CD4-positive, alpha-beta T cell treated with Interferon gamma for 1 hour (primary cell): ENCODE measurements at regions not wholly inside any gene's neighbourhood (a gene's known extent, or its start where the extent isn't known, plus 50 kb on each side); places are given as distances from the start of the nearest gene placed in this dataset.
"Not testable (repeated sequence)": the region's sequence is repeated elsewhere in the genome, so short reads cannot be mapped to it uniquely, and the experiment has no call there.

Experiments used
- DNase-seq: peaks from one replicate; pipeline ENCODE4 v3.0.0-alpha.2; 2020

DNA sequence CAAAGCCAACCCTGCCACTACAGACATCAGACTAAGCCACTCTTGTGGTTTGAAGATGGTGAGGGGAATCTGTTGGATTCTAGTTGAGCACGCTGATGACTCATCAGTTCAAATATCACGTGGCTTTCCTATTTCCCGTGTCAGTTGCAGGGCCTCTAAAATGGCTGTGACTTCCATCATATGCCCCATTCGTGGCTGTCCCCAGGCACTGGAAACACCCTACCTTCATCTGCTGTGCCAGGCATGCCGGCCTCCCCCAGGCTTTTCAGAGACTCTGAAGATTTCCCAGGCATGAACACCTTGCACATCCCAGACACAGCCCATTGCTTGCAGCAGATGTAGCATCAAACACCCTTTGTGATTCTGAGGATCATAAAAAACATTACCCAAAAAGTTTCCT is 659.9 kb downstream of the UQCRFS1 start:
- DNase-seq: no peak

DNA sequence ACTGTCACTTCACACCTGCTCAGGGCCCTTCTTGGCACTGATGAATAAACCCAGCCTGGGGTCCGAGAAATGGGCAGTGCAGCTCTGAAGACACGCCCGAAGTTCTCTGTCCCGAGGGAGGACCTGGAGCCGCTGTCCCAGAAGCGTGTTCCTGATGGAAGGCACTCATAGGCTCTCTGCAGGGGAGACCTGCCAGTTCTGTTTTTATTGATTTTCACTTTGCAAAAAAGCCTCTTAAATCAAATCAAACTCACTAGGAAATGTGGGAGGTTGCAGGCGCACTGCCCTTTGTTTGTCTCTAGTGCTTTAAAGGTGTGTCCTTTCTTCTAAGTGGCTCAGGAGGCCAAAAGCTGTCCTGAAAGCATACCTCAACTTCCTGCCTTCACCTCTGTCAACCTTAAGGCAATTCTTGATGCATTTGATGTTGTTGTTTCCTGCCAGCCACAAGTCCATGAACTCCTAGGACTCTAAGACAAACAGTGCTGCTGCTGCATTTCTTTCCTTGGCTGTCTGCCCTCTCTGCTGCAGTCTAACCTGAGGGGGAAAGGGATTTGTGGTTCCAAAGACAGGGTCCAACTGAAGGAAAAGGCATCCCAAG is 663.2 kb downstream of the UQCRFS1 start:
- DNase-seq: no peak

DNA sequence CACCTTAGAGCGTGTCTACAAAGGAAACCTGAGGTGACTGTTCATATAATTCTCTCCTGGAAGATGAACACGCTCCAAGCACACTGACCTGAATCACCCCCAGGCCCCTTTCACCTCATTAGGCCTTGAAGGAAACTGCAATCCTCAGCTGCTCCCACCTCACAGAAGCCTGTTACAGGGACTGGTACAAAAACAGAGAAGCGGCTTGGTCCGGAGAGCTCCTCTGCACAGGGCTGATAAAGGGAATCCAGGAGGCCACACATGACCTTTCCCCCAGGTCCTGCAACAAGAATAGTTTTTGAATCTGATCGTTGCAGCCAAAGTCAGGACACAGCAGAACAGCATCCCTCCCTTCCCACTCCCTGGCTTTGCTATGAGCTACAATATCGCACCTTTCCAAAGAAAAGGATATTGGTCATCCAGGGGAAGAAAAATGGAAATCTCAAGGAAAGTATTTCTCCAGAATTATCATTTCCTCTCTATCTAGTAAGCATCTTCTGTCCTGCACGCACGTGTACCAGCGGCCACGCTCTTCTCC is 666.7 kb downstream of the UQCRFS1 start:
- no peak for DNase-seq

DNA sequence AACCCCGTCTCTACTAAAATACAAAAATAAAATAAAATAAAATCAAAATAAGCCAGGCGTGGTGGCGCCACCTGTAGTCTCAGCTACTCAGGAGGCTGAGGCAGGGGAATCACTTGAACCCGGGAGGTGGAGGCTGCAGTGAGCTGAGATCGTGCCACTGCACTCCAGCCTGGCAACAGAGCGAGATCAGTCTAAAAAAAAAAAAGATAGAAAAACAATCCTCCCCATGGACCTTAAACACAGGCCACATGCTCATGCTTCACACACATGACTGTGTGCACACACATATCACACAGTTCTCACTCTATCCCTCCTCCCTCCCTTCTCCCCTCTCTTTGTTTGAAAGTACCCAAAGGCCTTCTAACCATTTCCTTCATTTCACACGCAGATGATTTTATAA is 667.6 kb downstream of the UQCRFS1 start:
- not testable (repeated sequence) for DNase-seq

DNA sequence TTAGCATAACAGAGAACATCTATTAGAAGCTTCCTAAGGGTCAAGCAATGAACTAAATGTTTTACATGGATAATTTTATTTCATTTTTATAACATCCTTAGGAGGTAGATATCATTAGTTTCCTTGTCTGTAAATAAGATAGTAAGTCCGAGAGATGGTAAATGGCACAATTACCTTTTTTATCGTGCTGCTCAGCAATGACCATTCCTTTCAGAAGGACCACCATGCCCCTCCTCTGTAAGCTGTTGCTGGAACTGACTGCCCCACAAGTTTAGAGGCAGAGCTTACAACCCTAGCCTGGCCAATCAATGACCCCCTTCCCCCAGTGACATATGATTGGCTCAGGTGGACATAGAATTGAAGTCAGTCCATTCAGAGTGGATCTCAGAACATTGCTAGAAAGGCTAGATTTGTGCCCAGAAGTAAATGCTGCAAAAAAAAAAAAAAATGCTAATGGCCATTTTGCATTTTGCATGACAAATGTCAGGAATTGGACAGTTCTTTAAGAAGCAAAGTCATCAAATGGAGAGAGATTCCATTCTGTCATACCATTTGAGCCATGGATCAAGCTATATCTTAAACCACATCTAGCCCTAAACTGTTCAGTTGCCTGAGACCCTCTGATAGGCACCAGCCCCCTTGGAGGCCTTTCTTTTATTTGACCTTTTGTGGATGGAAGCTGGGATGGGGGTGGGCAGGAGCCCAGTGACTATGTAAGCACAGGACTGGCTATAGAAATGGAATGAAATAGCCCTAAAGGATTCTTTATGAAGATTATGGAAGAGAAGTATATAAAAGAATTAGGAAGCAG is 668.3 kb downstream of the UQCRFS1 start:
- no peak for DNase-seq

DNA sequence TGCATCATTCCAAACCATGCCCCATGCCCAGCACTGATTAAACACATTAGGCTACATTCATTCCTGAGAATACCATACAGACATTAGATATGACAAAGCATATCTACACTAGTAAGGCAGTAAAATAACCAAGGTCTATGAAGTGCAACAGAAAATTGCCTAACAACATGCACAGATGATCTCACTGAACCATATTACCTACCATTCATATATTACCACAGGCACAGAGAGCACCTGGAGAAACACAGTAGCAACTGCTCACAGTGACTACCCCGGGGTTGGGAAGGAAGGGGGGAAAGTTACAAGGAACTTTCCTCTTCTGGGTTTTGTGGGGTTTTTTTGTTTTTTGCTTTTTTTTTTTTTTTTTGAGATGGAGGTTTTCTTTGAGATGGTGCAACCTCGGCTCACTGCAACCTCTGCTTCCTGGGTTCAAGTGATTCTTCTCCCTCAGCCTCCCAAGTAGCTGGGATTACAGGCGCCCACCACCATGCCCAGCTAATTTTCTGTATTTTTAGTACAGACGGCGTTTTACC is 669.6 kb downstream of the UQCRFS1 start:
- DNase-seq: no peak

DNA sequence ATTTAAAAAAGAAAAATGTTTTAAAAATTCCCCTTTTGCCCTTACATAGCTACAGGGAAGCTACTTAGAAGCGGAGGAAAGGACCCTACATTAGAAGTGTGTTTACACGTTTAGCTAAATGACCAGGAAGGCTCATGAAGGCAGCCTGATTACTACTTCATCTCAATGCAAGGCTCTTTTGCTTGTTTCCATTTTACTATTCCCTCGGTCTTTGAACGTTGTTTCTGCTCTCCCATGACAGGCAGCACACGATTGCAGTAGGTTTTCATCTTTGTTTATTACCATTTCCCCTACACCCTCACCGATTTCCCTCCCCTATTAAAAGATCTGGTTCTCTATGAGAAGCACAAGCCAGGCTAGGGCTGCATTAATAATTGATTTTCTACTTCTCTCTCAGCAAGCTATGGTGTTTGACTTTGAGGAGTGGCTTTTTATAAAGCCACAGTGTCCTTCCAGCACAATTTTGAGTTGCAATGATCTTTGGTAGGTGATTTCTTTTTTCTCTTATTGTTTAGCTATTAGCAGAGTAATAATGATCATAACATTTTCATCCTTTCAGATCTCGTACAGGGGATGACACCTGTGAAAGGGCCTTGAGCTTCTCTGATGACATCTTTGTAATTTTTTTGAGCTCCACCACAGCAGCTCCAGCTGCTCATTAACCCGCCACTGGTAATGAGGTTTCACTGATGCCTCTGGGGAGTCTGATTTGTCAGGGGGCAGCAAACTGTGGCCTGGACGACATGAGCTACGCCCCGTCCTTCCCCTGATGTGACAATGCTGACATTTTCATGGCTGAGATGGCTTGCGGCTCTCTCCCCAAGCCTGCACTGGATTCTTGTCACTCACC is 670.3 kb downstream of the UQCRFS1 start:
- DNase-seq: no peak

DNA sequence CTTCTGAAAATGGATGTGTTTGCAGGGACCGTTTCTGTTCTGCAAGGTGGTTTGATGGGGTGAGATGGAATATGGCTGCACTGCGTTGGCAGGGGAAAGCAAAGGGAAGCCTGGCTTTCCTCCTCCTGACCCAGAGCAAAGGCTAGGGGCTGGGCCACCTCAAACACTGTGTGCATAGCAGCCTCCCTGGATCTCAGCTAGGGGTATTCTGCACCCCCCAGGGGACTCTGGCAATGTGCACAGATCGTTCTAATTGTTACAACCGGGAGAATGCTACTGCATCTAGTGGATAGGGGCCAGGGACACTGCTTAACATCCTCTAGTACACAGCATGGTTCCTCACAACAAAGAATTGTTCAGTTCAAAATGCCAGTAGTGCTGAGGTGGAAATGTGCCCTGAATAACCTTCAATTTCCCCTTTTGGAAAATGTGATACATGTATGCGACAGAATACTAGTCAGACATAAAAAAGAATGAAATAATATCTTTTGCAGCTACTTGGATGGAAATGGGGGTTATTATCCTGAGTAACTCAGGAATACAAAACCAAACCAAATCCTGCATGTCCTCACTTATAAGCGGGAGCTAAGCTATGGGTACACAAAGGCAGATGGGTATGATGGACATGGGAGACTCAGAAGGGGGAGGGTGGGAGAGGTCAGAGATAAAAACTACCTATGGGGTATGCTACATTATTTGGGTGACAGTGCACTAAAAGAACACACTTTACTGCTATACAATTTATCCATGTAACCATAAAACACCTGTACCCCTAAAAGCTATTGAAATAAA is 671.2 kb downstream of the UQCRFS1 start:
- no peak for DNase-seq

DNA sequence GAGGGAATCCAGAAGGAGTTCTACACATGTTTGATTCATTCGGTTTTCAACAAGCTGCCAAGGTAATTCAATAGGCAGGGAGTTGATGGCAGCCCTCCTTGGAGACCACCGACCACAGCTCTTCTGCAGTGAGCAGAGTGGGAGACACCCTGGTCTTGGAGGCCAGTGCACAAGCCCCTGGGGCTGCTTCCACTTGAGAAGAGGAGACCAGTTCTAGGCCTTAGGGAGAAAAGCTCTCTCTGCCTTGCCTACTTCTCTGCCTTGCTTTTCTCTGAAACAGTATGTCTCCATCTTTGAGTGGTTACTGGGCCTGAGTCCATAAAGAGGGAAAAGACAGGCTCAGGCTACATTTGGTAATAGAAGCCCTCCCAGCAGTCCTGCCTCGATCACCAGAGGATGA is 671.9 kb downstream of the UQCRFS1 start:
- DNase-seq: no peak

DNA sequence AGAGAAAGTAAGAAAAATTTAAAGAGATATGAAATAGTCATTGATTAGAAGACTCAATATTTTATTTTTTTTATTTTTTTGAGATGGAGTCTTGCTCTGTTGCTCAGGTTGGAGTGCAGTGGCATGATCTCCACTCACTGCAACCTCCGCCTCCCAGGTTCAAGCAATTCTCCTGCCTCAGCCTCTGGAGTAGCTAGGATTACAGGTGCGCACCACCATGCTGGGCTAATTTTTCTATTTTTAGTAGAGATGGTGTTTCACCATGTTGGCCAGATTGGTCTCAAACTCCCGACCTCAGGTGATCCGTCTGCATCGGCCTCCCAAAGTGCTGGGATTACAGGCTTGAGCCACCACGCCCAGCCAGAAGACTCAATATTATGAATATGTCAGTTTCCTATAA is 672.6 kb downstream of the UQCRFS1 start:
- DNase-seq: not testable (repeated sequence)

DNA sequence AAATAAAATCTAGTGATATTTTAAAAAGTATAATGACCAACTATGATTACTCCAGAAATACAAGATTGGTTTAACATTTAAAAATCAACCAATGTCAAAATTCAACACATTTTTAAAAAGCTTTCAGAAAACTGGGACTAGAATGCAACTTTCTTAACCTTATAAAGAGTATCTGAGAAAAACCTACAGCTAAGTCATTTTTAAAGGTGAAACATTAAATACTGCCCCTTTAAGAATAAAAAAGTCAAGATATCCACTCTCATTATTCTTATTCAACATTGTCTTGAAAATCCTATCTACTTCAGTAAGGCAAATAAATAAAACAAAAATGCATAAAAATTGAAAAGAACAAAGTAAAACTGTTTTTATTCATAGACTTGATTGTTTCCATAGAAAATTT is 673.2 kb downstream of the UQCRFS1 start:
- DNase-seq: no peak

DNA sequence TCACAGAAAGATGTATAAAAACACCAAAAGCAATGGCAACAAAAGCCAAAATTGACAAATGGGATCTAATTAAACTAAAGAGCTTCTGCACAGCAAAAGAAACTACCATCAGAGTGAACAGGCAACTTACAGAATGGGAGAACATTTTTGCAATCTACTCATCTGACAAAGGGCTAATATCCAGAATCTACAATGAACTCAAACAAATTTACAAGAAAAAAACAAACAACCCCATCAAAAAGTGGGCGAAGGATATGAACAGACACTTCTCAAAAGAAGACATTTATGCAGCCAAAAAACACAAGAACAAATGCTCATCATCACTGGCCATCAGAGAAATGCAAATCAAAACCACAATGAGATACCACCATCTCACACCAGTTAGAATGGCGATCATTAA is 674.4 kb downstream of the UQCRFS1 start:
- DNase-seq: not testable (repeated sequence)

DNA sequence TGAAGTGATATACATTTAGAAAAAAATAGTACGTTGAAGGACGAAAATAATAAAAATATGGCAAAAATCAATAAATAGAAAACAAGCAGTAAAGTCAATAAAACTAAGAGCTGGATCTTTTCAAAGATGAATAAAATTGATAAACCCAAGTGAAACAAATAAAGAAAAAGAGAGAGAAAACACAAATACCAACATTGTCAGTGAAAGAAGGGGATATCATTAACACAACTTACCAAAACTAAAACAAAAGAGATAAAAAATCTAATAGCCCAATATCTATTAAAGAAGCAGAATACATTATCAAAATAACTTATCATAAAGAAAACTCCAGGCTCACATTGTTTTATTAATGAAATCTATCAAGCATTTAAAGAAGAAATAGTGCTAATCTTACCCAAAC is 675.1 kb downstream of the UQCRFS1 start:
- DNase-seq: no peak

DNA sequence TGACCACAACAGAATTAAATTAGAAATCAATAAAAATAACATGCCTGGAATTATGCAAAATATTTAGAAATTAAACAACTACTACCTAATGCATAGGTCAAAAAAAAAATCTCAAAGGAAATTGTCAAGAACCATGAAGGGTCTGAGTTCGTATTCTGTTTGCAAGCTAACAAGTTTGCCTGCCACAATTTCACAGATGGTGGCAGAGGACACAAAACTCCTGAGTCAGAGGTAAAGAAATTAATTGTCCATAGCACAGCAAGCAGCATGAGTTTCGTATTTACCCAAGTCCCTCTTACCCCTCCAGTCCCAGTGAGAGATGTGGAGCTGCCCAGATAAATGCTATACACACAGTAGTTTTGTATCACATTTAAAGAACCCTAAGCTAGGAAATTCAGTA is 675.9 kb downstream of the UQCRFS1 start:
- DNase-seq: no peak

DNA sequence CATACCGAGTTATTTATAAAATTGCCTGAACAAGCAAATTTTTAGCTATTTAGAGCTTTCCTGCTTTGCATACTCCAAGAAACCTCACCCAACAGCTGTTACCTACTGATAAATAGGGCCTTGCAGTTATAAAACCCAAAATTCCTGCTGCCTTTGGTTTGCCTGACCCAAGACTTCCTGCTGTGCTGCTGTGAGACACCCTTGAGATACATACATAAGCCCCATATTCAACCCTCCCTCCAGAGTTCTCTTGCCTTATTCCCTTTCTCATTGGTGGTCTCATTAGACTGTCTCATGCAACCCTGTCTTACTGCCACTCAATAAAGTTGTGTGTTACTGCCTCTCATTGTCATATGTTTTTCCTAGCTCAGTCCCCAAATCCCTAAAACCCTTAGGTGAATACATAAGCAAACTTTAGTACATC is 677.6 kb downstream of the UQCRFS1 start:
- DNase-seq: no peak

DNA sequence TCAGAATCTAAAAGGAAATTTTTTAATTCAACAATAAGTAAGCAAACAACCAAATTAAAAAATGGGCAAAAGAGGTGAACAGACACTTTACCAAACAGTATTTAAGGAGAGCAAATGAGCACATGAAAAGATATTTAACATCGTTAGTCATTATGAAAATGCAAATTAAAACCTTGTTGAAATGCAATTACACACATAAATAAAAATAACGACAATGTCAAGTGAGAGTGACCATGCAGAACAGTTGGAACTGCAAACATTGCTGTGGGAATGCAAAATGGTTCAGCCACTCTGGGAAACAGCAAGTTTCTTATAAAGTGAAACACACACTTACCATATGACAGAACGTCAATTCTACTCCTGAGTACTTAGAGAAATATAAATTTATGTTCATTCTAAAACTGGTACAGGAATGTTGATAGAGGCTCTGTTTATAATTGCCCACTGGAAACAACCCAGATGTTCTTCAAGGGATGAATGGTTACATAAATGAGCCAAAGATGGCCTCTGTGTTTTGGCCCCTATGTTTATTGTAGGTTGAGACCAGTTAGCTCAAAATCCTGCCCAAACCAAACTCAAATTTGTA is 678.1 kb downstream of the UQCRFS1 start:
- no peak for DNase-seq

DNA sequence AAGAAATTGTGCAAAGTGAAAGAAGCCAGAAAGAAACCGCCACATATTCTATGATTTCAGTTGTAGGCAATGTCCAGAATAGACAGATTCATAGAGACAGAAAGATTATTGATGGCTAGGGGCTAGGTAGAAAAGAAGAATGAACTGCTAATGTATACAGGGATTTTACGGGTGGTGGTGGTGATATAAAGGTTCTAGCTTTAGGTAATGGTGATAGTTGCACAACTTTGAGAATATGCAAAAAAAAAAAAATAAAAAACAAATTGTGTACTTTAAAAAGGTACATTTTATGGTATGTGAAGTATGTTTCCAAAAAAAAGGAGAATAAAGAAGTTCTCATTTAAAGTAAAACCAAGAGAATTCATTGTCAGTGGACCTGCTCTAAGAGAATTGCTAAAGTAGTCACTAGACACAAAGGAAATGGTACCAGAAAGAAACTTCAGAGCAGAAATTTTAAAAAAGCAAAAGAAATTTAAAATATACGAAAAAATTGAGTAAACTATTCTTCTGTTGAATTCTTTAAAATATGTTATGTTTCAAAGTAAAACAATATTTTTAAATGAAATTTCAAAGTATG is 680.1 kb downstream of the UQCRFS1 start:
- no peak for DNase-seq

DNA sequence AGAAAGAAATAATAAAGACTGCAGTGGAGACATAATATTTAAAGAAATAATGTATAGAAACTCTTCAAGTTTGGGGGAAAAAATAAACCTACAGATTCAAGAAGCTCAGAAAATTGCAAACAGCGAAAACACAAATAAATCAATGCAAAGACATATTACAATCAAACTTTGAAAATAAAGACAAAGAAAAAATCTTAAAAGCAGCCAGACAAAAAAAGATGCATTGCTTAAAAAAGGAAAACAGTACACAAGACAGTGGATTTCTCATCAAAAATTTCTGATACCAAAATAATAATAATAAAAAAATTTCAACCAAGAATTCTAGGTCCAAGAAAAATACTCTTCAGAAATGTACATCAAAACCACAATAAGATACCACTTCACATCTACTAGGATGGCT is 681.0 kb downstream of the UQCRFS1 start:
- no peak for DNase-seq

DNA sequence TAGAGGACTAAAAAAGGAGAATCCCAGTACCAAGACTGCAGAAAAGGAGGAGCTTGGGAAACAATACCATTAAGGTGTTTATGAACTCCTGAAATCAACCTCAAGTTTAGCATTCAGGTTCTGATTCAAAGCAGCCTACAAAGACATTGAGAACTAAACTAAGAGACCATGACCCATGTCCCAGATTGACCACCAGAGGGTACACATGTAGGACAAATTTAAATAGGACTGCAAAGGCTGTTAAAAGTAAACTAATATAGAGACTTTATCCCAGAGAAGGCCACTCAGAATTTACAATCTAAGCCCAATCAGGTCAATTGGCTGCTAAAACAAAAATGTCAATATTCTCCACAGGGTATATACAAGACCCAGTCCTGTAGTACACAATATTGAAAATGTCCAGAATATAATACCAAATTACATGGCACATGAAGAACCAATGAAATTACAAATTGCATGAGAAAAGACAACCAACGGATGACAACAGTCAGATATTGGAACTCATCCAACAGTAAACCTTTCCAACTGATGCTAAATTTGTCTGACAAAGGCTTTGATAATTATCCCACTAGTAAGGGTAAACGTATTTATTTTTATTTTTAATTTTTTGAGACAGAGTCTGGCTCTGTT is 682.4 kb downstream of the UQCRFS1 start:
- no peak for DNase-seq

DNA sequence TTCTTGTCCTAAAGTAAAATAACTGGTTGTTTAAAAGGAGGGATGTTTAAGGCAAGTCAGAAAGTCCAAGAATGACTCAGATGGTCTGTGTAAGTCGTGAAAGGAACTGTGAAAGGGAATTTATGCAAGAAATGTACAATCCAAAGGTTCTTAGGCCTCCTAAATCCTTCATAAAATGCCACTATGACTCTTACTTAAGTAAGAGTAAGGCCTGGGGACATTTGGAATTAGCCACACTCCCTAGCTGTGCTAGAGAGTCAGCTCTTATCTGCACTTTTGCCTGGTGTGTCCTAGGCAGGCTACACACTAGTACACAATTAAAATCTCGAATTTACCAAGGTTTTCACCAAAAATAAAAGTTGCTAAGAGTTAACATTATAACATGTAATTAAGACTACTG is 686.9 kb downstream of the UQCRFS1 start:
- DNase-seq: no peak

DNA sequence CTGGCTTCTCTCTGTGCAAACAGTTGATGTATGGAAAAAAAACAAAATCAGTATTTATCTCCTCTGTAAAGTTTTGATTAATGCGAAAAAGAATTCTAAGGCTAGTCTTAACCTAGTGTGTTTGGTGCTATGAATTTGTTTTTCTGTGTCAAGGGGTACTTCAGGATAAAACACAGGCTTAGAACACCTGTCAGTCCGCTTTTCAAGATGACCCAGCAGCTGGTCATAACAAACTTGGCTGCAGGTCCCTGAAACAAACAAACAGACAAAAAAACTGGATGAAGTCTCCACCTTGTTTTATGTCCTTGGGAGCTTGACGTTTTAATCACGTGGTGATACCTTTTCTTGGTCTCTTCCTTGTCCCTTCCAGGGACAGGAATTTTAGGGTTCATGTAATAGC is 689.3 kb downstream of the UQCRFS1 start:
- DNase-seq: no peak
